ENCODE measurements at regions not wholly inside any gene's neighbourhood (a gene's known extent, or its start where the extent isn't known, plus 50 kb on each side); places are given as distances from the start of the nearest gene placed in this dataset.

DNA sequence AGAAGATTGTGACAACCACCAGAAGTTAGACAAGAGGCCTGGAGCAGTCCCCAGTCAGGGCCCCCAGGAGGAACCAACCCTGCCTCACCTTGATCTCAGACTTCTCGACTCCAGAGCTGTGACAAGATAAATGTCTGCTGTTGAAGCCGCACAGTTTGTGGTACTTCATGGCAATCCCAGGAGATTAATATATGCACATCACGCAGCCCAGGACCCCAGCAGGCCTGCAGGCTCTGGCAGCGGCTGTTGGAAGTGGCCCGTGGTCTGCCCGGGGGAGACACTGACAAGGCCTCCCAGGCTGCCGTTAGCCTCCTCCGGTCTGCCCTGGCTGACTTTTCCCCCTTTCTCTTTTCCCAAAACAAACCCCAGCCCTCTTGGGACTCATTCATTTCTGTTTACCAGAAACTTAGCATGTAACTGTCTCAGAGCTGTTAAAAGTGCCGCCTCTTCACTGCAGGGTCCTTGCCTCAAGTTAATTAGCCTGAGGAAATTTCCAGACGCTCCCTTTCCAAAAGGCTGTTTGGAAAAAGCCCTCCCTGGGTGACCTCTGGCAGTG is 183.5 kb upstream of the LYSMD4 start:
- TF ChIP-seq, protein P1, sequence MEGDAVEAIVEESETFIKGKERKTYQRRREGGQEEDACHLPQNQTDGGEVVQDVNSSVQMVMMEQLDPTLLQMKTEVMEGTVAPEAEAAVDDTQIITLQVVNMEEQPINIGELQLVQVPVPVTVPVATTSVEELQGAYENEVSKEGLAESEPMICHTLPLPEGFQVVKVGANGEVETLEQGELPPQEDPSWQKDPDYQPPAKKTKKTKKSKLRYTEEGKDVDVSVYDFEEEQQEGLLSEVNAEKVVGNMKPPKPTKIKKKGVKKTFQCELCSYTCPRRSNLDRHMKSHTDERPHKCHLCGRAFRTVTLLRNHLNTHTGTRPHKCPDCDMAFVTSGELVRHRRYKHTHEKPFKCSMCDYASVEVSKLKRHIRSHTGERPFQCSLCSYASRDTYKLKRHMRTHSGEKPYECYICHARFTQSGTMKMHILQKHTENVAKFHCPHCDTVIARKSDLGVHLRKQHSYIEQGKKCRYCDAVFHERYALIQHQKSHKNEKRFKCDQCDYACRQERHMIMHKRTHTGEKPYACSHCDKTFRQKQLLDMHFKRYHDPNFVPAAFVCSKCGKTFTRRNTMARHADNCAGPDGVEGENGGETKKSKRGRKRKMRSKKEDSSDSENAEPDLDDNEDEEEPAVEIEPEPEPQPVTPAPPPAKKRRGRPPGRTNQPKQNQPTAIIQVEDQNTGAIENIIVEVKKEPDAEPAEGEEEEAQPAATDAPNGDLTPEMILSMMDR (IDR thresholded peaks at IDR 0.05) = no peak
- TF ChIP-seq POLR2A (IDR thresholded peaks at IDR 0.05) = no peak

Measured in body of pancreas (tissue), 4 donors.